GM12865 (cell line): ENCODE measurements at regions not wholly inside any gene's neighbourhood (a gene's known extent, or its start where the extent isn't known, plus 50 kb on each side); places are given as distances from the start of the nearest gene placed in this dataset.

Experiments used
- DNase-seq: peaks from one replicate; pipeline ENCODE4 v3.0.0; 2010; ENCODE audit warnings: low read depth
- H3K4me3 ChIP-seq: 2 replicates; pipeline ENCODE4 v1.5.1; 2011; ENCODE audit warnings: mild to moderate bottlenecking, low read depth, low read length, control low read depth
- TF ChIP-seq, protein P1 (sequence below): IDR thresholded peaks from 2 replicates; pipeline ENCODE4 v1.5.1; 2011; ENCODE audit warnings: low read length, control low read depth, low read depth, inconsistent platforms; ENCODE audit not compliant: insufficient read depth; ENCODE audit errors: missing control alignments

DNA sequence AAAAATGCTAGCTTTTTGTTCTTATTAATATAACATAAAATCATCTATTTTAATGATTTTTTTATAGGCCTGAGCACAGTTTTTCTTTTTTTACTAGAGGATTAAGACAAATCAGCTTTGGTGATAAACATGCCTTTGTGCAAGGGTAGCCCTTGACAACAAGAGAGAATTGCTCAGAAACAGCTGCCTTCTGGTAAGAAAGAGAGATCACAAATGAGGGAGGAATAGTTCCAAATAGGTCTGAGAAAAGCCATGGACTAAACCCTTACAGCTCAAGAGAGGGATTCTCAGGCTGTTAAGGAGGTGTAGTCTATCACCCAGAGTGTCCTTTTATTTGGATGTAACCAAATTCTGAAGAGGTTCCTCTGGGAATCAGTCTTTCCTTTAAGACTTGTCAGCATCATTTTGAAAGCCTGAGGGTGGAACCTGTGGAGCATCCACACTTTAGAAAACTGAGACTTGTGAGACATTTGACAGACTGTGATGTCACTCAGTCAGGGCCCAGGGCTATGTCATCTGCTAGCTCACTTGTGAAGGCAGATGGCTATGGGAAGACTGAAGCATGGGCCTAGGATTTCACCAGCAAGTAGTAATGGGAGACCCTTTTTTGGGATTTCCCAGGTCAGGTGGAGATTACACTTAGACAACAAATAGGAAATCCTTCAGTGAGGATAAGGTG, 102.9 kb upstream of the KCNAB1 start:
- TF ChIP-seq, protein P1, sequence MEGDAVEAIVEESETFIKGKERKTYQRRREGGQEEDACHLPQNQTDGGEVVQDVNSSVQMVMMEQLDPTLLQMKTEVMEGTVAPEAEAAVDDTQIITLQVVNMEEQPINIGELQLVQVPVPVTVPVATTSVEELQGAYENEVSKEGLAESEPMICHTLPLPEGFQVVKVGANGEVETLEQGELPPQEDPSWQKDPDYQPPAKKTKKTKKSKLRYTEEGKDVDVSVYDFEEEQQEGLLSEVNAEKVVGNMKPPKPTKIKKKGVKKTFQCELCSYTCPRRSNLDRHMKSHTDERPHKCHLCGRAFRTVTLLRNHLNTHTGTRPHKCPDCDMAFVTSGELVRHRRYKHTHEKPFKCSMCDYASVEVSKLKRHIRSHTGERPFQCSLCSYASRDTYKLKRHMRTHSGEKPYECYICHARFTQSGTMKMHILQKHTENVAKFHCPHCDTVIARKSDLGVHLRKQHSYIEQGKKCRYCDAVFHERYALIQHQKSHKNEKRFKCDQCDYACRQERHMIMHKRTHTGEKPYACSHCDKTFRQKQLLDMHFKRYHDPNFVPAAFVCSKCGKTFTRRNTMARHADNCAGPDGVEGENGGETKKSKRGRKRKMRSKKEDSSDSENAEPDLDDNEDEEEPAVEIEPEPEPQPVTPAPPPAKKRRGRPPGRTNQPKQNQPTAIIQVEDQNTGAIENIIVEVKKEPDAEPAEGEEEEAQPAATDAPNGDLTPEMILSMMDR, result no peak
- no peak overlapping the region for H3K4me3 ChIP-seq
- no peak for DNase-seq

DNA sequence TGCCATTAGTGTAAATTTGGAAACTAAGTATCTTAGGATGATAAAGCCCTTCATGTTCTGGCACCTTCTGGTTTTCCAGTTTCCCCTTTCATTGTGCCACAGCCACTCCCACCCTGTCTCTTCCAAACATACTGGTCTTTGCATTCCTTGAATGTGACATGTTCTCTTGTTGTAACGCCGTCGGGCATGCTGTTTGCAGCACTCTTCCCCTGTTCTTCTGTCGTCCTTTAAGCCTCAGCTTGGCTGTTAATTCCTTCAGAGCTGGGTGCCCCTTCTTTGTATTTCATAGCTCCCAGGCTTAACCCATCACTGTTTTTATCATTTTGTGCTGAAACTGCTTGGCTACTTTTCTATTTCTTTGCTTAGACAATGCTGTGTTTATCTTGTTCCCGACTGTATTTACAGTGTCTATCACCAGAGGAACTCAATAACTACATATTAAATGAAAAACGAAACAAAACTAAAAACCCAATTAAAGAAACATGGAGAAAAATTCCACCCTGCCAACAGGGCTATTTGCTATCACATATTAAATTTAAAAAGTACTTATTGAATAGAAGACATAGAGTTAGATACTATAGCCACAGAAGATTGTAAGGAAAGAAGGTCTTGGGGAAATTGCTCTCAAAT, 95.4 kb upstream of the KCNAB1 start:
- DNase-seq, result no peak
- TF ChIP-seq, protein P1, result no peak
- no peak overlapping the region for H3K4me3 ChIP-seq

DNA sequence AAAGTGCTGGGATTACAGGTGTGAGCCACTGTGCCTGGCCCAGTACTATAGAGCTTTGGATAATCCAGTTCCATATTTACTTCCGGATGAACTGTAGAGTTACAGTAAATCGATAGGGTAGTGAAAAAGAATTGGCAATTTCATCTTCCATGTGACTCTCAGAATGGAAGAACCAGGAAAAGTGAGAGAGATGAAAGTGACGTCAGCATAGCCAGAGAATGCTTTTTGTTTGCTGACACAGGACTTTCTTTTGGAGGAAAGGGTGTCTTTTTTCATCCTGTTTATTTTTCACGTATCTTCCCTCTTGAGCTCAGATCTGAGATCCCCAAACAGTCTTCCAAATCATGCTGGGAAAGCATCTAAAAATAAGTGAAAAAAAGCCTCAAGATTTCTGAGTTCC, 91.2 kb upstream of the KCNAB1 start:
- no peak overlapping the region for H3K4me3 ChIP-seq
- no peak for DNase-seq

GRCh38 chr3:156030723-156031122, 89.7 kb upstream of the KCNAB1 start:
- TF ChIP-seq, protein P1, result no peak
- DNase-seq, result no peak

More for the DNA sequence above, 91.2 kb upstream of the KCNAB1 start:
- TF ChIP-seq, protein P1, result no peak

GRCh38 chr3:156033428-156033827, 87.0 kb upstream of the KCNAB1 start:
- TF ChIP-seq, protein P1, result no peak
- no peak for DNase-seq
- no peak overlapping the region for H3K4me3 ChIP-seq

More at GRCh38 chr3:156030723-156031122, 89.7 kb upstream of the KCNAB1 start:
- H3K4me3 ChIP-seq, result no peak overlapping the region

GRCh38 chr3:156035158-156035557, 85.2 kb upstream of the KCNAB1 start:
- TF ChIP-seq, protein P1, result no peak
- no peak for DNase-seq
- H3K4me3 ChIP-seq, result no peak overlapping the region
